ENCODE measurements at regions not wholly inside any gene's neighbourhood (a gene's known extent, or its start where the extent isn't known, plus 50 kb on each side); places are given as distances from the start of the nearest gene placed in this dataset.
"Not testable (repeated sequence)": the region's sequence is repeated elsewhere in the genome, so short reads cannot be mapped to it uniquely, and the experiment has no call there.

DNA sequence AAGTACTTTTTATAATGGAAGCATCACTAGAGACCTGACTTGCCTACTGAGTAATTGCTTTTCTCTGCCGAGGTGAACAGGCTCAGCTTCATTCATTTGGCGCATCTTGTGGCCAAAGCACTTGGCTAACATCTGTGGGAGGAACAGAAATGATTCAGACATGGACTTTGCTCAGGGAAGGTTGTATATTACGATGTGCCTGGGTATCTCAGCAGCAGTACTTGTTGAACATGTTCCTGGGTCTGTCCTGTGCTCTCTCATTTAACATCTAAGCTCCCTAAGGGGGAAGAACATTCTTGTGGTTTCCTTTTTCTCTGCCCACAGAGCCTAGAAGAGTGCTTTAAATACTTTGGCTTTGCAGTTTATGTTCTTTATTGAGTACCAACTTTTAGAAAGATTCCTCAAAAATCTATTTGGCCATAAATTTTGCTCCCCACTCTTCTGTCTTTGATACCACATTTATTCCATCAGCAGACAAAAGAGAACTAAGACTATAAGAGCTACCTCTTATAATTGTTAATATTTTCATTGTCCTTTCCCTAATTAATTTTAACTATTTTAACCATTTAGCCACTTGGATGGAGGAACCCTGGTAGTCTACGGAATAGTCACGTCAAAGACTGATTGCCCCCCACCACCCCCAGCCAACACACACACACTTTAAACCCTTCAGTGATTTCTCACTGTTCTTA is 101.2 kb upstream of the EGLN3 start:
- no peak for DNase-seq
- Mint-ChIP-seq H3K36me3 (ENCODE audit: unreplicated experiment) (no peaks in the 10 kb centered on the region), H3K27ac (ENCODE audit: unreplicated experiment) (no peak overlapping the region), H3K27me3 (ENCODE audit: unreplicated experiment) (no peaks in the 10 kb centered on the region), H3K9me3 (ENCODE audit: unreplicated experiment) (peaks cover 1% of the 10 kb centered on the region), H3K4me3 (ENCODE audit: unreplicated experiment) (no peak overlapping the region), H3K4me1 (ENCODE audit: low read depth, unreplicated experiment) (no peaks in the 10 kb centered on the region)
- TF ChIP-seq, protein P1, sequence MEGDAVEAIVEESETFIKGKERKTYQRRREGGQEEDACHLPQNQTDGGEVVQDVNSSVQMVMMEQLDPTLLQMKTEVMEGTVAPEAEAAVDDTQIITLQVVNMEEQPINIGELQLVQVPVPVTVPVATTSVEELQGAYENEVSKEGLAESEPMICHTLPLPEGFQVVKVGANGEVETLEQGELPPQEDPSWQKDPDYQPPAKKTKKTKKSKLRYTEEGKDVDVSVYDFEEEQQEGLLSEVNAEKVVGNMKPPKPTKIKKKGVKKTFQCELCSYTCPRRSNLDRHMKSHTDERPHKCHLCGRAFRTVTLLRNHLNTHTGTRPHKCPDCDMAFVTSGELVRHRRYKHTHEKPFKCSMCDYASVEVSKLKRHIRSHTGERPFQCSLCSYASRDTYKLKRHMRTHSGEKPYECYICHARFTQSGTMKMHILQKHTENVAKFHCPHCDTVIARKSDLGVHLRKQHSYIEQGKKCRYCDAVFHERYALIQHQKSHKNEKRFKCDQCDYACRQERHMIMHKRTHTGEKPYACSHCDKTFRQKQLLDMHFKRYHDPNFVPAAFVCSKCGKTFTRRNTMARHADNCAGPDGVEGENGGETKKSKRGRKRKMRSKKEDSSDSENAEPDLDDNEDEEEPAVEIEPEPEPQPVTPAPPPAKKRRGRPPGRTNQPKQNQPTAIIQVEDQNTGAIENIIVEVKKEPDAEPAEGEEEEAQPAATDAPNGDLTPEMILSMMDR (IDR thresholded peaks at IDR 0.05; ENCODE audit: partially characterized antibody, unreplicated experiment) = no peak

DNA sequence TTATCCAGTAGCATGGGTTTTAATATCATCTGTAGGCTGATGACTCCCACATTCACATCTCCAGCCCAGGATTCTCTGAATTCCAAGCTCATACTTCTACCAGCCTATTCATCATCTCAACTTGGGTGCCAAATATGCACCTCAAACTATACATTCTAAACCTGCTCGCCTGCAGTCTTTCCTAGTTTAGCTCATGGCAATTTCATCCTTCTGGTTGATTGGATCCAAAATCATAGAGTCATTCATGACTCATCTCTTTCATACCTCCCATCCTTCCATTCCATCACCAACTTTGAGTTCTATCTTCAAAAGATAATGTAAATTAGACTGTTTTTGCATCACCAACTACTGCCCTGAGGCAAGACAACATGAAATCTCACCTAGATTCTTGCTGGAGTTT is 99.7 kb upstream of the EGLN3 start:
- Mint-ChIP-seq H3K4me3 (ENCODE audit: unreplicated experiment) (no peak overlapping the region), H3K27me3 (ENCODE audit: unreplicated experiment) (no peaks in the 10 kb centered on the region), H3K9me3 (ENCODE audit: unreplicated experiment) (peaks cover 5% of the 10 kb centered on the region), H3K4me1 (ENCODE audit: low read depth, unreplicated experiment) (no peaks in the 10 kb centered on the region), H3K27ac (ENCODE audit: unreplicated experiment) (no peak overlapping the region), H3K36me3 (ENCODE audit: unreplicated experiment) (no peaks in the 10 kb centered on the region)
- no peak for DNase-seq
- TF ChIP-seq, protein P1 (IDR thresholded peaks at IDR 0.05; ENCODE audit: partially characterized antibody, unreplicated experiment) = no peak

DNA sequence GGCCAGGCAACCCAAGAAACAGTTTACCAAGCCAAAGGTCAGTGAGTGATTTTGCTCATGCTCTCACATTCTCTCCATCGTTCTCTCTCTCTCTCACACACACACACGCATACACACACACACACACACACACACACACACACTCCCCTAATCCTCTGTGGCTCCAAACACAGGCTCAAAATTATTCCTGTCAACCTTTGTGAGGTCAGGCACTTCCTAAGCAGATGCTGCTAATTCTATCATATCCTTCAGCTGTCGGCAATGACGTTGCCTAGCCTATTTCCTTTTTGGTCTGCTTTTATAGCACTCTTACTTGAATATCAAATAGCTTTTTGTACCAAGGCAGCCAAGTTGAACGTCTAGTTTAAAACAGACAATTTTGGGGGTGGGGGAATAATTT is 98.9 kb upstream of the EGLN3 start:
- DNase-seq = no peak
- no peak overlapping the region for H3K4me3 Mint-ChIP-seq (ENCODE audit: unreplicated experiment)
- H3K27ac Mint-ChIP-seq (ENCODE audit: unreplicated experiment) = no peak overlapping the region
- TF ChIP-seq, protein P1 (IDR thresholded peaks at IDR 0.05; ENCODE audit: partially characterized antibody, unreplicated experiment) = no peak
- H3K36me3 Mint-ChIP-seq (ENCODE audit: unreplicated experiment) = no peaks in the 10 kb centered on the region
- no peaks in the 10 kb centered on the region for H3K4me1 Mint-ChIP-seq (ENCODE audit: low read depth, unreplicated experiment)
- H3K27me3 Mint-ChIP-seq (ENCODE audit: unreplicated experiment) = no peaks in the 10 kb centered on the region
- H3K9me3 Mint-ChIP-seq (ENCODE audit: unreplicated experiment) = peaks cover 5% of the 10 kb centered on the region

DNA sequence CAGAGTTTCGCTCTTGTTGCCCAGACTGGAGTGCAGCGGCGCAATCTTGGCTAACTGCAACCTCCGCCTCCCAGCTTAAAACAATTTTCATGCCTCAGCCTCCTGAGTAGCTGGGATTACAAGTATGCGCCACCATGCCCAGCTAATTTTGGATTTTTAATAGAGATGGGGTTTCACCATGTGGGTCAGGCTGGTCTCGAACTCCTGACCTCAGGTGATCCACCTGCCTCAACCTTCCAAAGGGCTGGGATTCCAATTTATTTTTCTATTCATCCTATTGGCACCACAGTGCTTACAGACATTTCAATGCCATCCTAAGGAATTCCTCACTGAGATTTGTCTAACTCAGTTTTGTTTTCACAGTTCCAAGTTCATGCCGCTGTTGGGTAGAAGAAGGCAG is 98.3 kb upstream of the EGLN3 start:
- not testable (repeated sequence) for H3K4me3 Mint-ChIP-seq (ENCODE audit: unreplicated experiment); H3K9me3 Mint-ChIP-seq (ENCODE audit: unreplicated experiment); H3K36me3 Mint-ChIP-seq (ENCODE audit: unreplicated experiment); DNase-seq; H3K27ac Mint-ChIP-seq (ENCODE audit: unreplicated experiment); H3K27me3 Mint-ChIP-seq (ENCODE audit: unreplicated experiment); H3K4me1 Mint-ChIP-seq (ENCODE audit: low read depth, unreplicated experiment)

DNA sequence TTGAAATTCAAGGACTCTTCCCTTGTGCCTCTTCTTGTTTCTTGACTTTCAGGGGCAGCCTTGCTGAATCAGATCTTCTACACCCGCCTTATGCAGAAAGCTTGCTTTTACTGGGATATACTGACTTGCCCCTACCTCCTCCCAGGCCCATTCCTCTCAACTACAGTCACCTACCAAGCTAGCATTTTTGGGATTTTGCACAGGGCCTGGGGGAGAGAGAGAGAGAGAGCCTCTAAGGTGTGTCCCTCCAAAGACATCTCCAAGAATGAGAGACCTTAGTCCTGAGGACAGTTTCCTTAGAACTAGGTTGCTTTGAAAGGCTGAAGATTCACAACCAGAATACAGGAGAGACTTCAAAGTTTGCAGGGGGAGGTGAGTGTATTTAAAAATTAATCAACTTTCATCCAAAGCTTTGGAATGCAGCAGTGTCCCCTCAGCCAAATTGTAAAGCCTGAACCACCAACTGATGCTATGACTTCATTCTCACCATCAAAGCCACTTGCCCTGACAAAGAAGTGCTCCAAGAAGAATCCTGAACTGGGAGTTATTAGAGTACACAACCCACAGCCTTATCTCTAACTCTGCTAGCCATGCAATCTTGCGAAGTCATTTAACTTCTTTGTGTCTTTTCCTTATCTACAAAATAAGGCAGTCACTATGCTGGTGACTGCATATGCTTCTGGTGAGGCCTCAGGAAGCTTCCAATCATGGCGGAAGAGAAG is 96.1 kb upstream of the EGLN3 start:
- Mint-ChIP-seq H3K9me3 (ENCODE audit: unreplicated experiment) (peaks cover 6% of the 10 kb centered on the region), H3K4me1 (ENCODE audit: low read depth, unreplicated experiment) (no peaks in the 10 kb centered on the region), H3K27ac (ENCODE audit: unreplicated experiment) (no peak overlapping the region), H3K36me3 (ENCODE audit: unreplicated experiment) (no peaks in the 10 kb centered on the region), H3K27me3 (ENCODE audit: unreplicated experiment) (no peaks in the 10 kb centered on the region), H3K4me3 (ENCODE audit: unreplicated experiment) (no peak overlapping the region)
- TF ChIP-seq, protein P1 (IDR thresholded peaks at IDR 0.05; ENCODE audit: partially characterized antibody, unreplicated experiment) = no peak
- DNase-seq = no peak
